Hepatocyte (in vitro differentiated cells): ENCODE measurements at regions not wholly inside any gene's neighbourhood (a gene's known extent, or its start where the extent isn't known, plus 50 kb on each side); places are given as distances from the start of the nearest gene placed in this dataset.

Experiments used
- DNase-seq: peaks from one replicate; pipeline ENCODE4 v3.0.0-alpha.2; 2016; ENCODE audit warnings: low spot score
- H2AFZ ChIP-seq: fragments of 200-600 bp; sonication (generic); 2 replicates; pipeline ENCODE4 v1.6.0; 2016; ENCODE audit warnings: antibody characterized with exemption, mild to moderate bottlenecking
- H3K27ac ChIP-seq: fragments of 200-600 bp; sonication (generic); 2 replicates; pipeline ENCODE4 v1.5.1; 2016; ENCODE audit warnings: mild to moderate bottlenecking
- H3K27me3 ChIP-seq: fragments of 200-600 bp; sonication (generic); 2 replicates; pipeline ENCODE4 v1.6.1; 2016
- H3K36me3 ChIP-seq: fragments of 200-600 bp; sonication (generic); replicated peaks from 2 replicates; pipeline ENCODE4 v1.5.1; 2016; ENCODE audit warnings: low read depth; ENCODE audit not compliant: insufficient read depth
- H3K4me1 ChIP-seq: fragments of 200-600 bp; sonication (generic); 2 replicates; pipeline ENCODE4 v1.5.1; 2016; ENCODE audit warnings: mild to moderate bottlenecking, moderate library complexity; ENCODE audit not compliant: insufficient read depth
- H3K4me2 ChIP-seq: fragments of 200-600 bp; sonication (generic); 2 replicates; pipeline ENCODE4 v1.6.0; 2016
- H3K4me3 ChIP-seq: fragments of 200-600 bp; sonication (generic); 2 replicates; pipeline ENCODE4 v1.5.1; 2016; ENCODE audit warnings: mild to moderate bottlenecking
- H3K79me2 ChIP-seq: fragments of 200-600 bp; sonication (generic); 2 replicates; pipeline ENCODE4 v1.6.0; 2017; ENCODE audit warnings: mild to moderate bottlenecking
- H3K9me2 ChIP-seq: fragments of 200-600 bp; sonication (generic); replicated peaks from 2 replicates; pipeline ENCODE4 v1.6.0; 2017; ENCODE audit warnings: mild to moderate bottlenecking; ENCODE audit not compliant: insufficient read depth
- H3K9me3 ChIP-seq: fragments of 200-600 bp; sonication (generic); 2 replicates; pipeline ENCODE4 v1.5.1; 2016; ENCODE audit warnings: low read depth, mild to moderate bottlenecking
- H4K20me1 ChIP-seq: fragments of 200-600 bp; sonication (generic); 2 replicates; pipeline ENCODE4 v1.6.0; 2016; ENCODE audit warnings: mild to moderate bottlenecking; ENCODE audit not compliant: insufficient read depth, poor library complexity, severe bottlenecking
- EZH2 ChIP-seq: fragments of 200-600 bp; sonication (generic); IDR thresholded peaks from 2 replicates; pipeline ENCODE4 v1.6.1; 2016; ENCODE audit warnings: antibody characterized with exemption, mild to moderate bottlenecking, borderline replicate concordance
- EZH2phosphoT487 ChIP-seq: fragments of 200-600 bp; sonication (generic); IDR thresholded peaks from one replicate; pipeline ENCODE4 v1.6.1; 2018; ENCODE audit warnings: antibody characterized with exemption, mild to moderate bottlenecking, low read depth, moderate library complexity; ENCODE audit not compliant: unreplicated experiment, severe bottlenecking
- WGBS: methylation state at CpG from one replicate; pipeline ENCODE4 v1.1.6; 2016; ENCODE audit warnings: low lambda C conversion rate; ENCODE audit errors: missing lambda C conversion rate; 5-methylcytosine and 5-hydroxymethylcytosine counted together
- TF ChIP-seq, protein P1 (sequence below): fragments of 200-600 bp; sonication (generic); IDR thresholded peaks from 2 replicates; pipeline ENCODE4 v1.5.1; 2016; ENCODE audit warnings: antibody characterized with exemption, mild to moderate bottlenecking; ENCODE audit not compliant: poor library complexity

DNA sequence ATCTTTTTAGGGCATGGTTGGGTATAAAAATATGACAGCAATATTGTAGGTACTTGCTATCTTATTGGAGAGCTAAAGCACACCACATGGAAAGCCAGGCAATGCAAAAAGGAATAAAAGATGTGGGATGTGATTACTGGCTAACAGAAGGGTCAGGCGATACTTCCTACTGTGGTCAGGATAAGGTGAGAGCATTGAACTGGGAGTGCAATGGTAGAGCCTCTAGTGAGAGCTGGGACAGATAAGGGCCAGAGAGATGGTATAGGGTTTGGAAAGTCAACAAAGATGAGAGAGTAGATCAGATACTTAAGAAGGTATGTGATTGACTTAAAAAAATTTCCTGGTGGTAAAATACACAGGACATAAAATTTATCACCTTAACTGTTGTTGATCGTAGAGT lies 160.7 kb upstream of the MAN1A1 start:
- H3K4me1 ChIP-seq = no peaks in the 10 kb centered on the region
- H3K36me3 ChIP-seq = no peaks in the 10 kb centered on the region
- 94% methylated on average over 2 of the region's 2 CpGs for WGBS
- H3K27ac ChIP-seq = no peak overlapping the region
- no peaks in the 10 kb centered on the region for H3K9me2 ChIP-seq
- no peak overlapping the region for H2AFZ ChIP-seq
- no peak for TF ChIP-seq EZH2phosphoT487
- H4K20me1 ChIP-seq = no peaks in the 10 kb centered on the region
- no peak overlapping the region for H3K4me2 ChIP-seq
- H3K9me3 ChIP-seq = no peaks in the 10 kb centered on the region
- no peaks in the 10 kb centered on the region for H3K79me2 ChIP-seq
- DNase-seq = no peak
- H3K4me3 ChIP-seq = no peak overlapping the region
- no peaks in the 10 kb centered on the region for H3K27me3 ChIP-seq

DNA sequence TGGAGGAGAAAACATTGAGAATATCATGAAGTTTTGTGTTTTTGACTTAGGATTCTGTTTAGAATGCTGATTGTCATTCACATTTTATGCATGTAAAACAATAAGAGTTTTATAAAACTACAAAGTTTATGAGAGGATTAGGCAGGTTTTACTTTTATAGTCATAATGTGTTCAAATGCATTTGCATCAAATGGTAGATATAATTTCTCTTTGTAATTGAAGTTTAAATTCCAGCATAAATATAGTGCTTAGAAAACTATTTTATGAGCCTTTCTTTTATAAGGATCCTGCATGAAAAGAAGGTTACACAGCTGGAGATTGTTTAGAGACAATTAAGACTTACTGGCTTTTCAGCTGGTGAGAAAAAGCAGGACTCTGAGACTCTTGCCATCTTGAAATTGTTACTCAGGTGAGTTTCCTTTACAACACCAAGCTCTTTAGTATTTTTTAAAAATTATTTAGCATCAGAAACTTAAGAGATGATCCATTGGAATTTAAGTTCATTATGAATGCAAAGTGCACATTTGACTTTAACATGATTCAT lies 157.1 kb upstream of the MAN1A1 start:
- no peaks in the 10 kb centered on the region for H3K9me2 ChIP-seq
- no peaks in the 10 kb centered on the region for H3K27me3 ChIP-seq
- H3K27ac ChIP-seq = no peak overlapping the region
- DNase-seq = no peak
- H3K4me3 ChIP-seq = no peak overlapping the region
- no peak overlapping the region for H2AFZ ChIP-seq
- no peaks in the 10 kb centered on the region for H3K79me2 ChIP-seq
- no peaks in the 10 kb centered on the region for H3K36me3 ChIP-seq
- TF ChIP-seq EZH2phosphoT487 (no peak), EZH2 (no peak)
- TF ChIP-seq, protein P1, sequence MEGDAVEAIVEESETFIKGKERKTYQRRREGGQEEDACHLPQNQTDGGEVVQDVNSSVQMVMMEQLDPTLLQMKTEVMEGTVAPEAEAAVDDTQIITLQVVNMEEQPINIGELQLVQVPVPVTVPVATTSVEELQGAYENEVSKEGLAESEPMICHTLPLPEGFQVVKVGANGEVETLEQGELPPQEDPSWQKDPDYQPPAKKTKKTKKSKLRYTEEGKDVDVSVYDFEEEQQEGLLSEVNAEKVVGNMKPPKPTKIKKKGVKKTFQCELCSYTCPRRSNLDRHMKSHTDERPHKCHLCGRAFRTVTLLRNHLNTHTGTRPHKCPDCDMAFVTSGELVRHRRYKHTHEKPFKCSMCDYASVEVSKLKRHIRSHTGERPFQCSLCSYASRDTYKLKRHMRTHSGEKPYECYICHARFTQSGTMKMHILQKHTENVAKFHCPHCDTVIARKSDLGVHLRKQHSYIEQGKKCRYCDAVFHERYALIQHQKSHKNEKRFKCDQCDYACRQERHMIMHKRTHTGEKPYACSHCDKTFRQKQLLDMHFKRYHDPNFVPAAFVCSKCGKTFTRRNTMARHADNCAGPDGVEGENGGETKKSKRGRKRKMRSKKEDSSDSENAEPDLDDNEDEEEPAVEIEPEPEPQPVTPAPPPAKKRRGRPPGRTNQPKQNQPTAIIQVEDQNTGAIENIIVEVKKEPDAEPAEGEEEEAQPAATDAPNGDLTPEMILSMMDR = no peak
- H3K9me3 ChIP-seq = no peaks in the 10 kb centered on the region
- no peaks in the 10 kb centered on the region for H3K4me1 ChIP-seq
- H3K4me2 ChIP-seq = no peak overlapping the region
- no peaks in the 10 kb centered on the region for H4K20me1 ChIP-seq

DNA sequence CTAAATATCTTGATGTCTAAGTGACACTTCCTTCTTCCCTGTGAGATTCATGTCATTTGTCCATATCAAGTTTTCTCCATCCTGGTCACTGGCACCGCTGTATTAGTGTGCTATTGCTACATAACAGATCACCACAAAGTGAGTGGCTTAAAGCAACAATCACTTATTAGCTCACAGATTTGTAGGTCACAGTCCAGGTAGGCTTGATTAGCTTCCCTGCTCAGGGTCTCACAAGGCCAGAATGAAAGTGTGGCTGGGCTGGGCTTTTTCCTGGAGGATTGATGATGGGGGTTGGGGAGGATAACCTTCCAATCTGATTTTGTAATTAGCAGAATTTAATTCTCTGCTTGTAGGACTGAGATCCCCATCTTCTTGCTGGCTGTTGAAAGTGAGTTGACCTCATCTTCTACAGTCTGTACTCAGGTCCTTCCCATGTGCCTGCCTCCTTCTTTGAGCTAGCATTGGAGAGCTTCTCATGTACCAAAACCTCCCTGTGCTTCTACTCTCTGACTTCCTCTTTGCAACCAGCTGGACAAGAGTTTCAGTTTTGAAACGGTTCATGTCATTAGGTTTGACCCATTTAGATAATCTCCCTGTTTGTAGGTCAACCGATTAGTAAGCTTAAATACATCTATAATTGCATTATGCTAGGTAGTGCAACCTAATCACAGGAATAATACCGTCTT lies 152.4 kb upstream of the MAN1A1 start:
- TF ChIP-seq, protein P1 = no peak
- no peak for TF ChIP-seq EZH2
- TF ChIP-seq EZH2phosphoT487 = no peak
- 67% methylated on average over 4 of the region's 4 CpGs for WGBS
- Histone ChIP-seq H4K20me1 (no peaks in the 10 kb centered on the region), H2AFZ (no peak overlapping the region), H3K4me3 (no peak overlapping the region), H3K9me2 (no peaks in the 10 kb centered on the region), H3K4me1 (no peaks in the 10 kb centered on the region), H3K9me3 (no peaks in the 10 kb centered on the region), H3K79me2 (no peaks in the 10 kb centered on the region), H3K27ac (no peak overlapping the region), H3K36me3 (no peaks in the 10 kb centered on the region), H3K27me3 (no peaks in the 10 kb centered on the region), H3K4me2 (no peak overlapping the region)
- no peak for DNase-seq

DNA sequence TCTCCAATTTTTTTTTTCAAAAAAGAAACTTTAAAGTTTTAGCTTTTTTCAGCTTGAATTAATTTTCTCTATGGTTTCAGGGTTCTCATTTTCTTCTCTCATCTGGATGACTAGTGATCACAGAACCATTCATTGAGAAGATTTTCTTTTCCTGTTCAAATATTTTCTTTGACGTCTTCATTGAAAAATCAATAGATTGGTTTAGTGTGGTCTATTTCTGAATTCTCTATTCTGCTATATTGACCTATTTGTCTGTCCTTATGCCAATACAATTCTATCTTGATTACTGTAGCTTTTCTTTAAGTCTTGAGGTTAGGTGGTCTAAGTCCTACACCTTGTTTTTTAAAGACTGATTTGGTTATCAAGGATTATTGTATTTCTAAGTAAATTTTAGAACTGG lies 150.2 kb upstream of the MAN1A1 start:
- Histone ChIP-seq H3K27me3 (no peaks in the 10 kb centered on the region), H2AFZ (no peak overlapping the region), H4K20me1 (no peaks in the 10 kb centered on the region), H3K27ac (no peak overlapping the region), H3K9me3 (no peaks in the 10 kb centered on the region), H3K4me3 (no peak overlapping the region), H3K79me2 (no peaks in the 10 kb centered on the region), H3K4me2 (no peak overlapping the region), H3K36me3 (no peaks in the 10 kb centered on the region), H3K4me1 (no peaks in the 10 kb centered on the region), H3K9me2 (no peaks in the 10 kb centered on the region)
- WGBS = 85% methylated on average over 1 of the region's 1 CpG
- no peak for DNase-seq
- no peak for TF ChIP-seq EZH2
- TF ChIP-seq, protein P1 = no peak
- TF ChIP-seq EZH2phosphoT487 = no peak
